ENCODE measurements at regions not wholly inside any gene's neighbourhood (a gene's known extent, or its start where the extent isn't known, plus 50 kb on each side); places are given as distances from the start of the nearest gene placed in this dataset.

DNA sequence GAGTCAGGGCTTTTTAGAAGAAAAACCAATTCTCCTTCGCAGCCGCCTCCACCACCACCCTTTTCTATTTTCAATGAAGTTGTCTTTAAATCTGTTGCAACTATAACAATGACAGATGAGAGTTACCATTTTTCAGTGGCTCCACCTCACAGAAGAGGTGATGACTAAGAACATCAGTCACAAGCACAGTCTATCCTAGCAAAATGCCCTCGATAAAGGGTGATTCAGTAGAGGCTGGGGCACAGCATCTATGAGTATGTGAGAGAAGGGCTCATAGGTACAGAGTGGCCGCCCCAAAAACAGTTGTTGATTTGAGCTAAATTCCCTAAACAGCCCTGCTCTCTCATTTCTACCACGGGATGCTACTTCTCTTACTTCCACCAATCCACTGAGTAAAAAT is 310.8 kb upstream of the MGAT5 start:
- DNase-seq (ENCODE audit: insufficient read length, low spot score, missing footprints) = no peak
- Histone ChIP-seq H3K27me3 (ENCODE audit: insufficient read depth, low read length) (no peaks in the 10 kb centered on the region), H3K4me2 (ENCODE audit: insufficient read depth, low read length) (no peak overlapping the region)

DNA sequence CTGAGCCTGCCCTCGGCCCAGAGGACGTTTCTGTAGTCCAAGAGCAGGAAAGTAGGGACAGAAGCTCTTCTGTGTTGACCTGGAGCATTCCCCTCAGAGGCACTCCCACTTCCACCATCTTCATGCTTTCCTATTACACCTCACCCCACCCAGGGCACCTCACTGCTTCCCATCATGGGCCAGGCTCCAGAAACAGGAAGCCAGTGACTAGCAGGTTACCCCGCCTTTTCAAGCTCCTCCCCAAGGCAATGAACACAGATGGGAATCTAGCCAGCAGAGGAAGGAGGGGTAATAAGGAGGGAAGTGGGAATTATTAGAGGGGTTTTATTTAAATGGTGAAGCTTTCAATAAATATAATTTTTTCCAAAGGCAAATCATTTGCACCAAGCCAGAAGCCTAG is 308.8 kb upstream of the MGAT5 start:
- Histone ChIP-seq H3K27me3 (ENCODE audit: insufficient read depth, low read length) (no peaks in the 10 kb centered on the region), H4K20me1 (ENCODE audit: insufficient read depth, low read length) (no peaks in the 10 kb centered on the region), H3K27ac (ENCODE audit: low read depth, low read length) (no peak overlapping the region), H3K9me3 (ENCODE audit: low read depth, low read length) (no peaks in the 10 kb centered on the region), H3K4me2 (ENCODE audit: insufficient read depth, low read length) (no peak overlapping the region), H3K36me3 (ENCODE audit: insufficient read depth, low read length) (no peaks in the 10 kb centered on the region), H3K79me2 (ENCODE audit: insufficient read depth, low read length) (no peaks in the 10 kb centered on the region), H3K4me1 (ENCODE audit: insufficient read depth, low read length) (no peaks in the 10 kb centered on the region), H3K4me3 (ENCODE audit: insufficient read depth, low read length) (no peak overlapping the region), H2AFZ (ENCODE audit: low read length) (no peak overlapping the region)
- DNase-seq (ENCODE audit: insufficient read length, low spot score, missing footprints) = no peak
- TF ChIP-seq, protein P1, sequence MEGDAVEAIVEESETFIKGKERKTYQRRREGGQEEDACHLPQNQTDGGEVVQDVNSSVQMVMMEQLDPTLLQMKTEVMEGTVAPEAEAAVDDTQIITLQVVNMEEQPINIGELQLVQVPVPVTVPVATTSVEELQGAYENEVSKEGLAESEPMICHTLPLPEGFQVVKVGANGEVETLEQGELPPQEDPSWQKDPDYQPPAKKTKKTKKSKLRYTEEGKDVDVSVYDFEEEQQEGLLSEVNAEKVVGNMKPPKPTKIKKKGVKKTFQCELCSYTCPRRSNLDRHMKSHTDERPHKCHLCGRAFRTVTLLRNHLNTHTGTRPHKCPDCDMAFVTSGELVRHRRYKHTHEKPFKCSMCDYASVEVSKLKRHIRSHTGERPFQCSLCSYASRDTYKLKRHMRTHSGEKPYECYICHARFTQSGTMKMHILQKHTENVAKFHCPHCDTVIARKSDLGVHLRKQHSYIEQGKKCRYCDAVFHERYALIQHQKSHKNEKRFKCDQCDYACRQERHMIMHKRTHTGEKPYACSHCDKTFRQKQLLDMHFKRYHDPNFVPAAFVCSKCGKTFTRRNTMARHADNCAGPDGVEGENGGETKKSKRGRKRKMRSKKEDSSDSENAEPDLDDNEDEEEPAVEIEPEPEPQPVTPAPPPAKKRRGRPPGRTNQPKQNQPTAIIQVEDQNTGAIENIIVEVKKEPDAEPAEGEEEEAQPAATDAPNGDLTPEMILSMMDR (IDR thresholded peaks at IDR 0.05; ENCODE audit: extremely low read depth, low read depth, low read length) = no peak

More for the DNA sequence above, 310.8 kb upstream of the MGAT5 start:
- H3K36me3 ChIP-seq (ENCODE audit: insufficient read depth, low read length) = no peaks in the 10 kb centered on the region
- H2AFZ ChIP-seq (ENCODE audit: low read length) = no peak overlapping the region
- no peaks in the 10 kb centered on the region for H3K79me2 ChIP-seq (ENCODE audit: insufficient read depth, low read length)
- no peaks in the 10 kb centered on the region for H4K20me1 ChIP-seq (ENCODE audit: insufficient read depth, low read length)
- no peaks in the 10 kb centered on the region for H3K4me1 ChIP-seq (ENCODE audit: insufficient read depth, low read length)
- no peak overlapping the region for H3K27ac ChIP-seq (ENCODE audit: low read depth, low read length)
- H3K4me3 ChIP-seq (ENCODE audit: insufficient read depth, low read length) = no peak overlapping the region
- TF ChIP-seq, protein P1 (IDR thresholded peaks at IDR 0.05; ENCODE audit: extremely low read depth, low read depth, low read length) = no peak
- no peaks in the 10 kb centered on the region for H3K9me3 ChIP-seq (ENCODE audit: low read depth, low read length)

DNA sequence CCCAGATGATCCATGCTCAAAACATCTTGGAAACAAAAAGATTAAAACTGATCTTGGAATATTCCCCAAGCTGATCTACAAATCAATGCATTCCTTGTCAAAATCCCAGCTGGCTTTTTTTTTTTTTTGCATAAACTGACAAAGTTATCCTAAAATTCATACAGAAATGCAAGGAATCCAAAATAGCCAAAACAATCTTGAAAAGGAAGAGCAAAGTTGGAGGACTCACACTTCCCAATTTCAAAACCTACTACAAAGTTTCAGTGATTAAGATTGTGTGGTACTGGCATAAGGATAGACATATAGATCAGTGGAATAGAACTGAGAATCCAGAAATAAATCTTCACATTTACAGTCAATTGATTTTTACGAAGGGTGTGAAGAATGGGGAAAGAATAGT is 306.8 kb upstream of the MGAT5 start:
- DNase-seq (ENCODE audit: insufficient read length, low spot score, missing footprints) = no peak
- Histone ChIP-seq H3K4me3 (ENCODE audit: insufficient read depth, low read length) (no peak overlapping the region), H3K36me3 (ENCODE audit: insufficient read depth, low read length) (no peaks in the 10 kb centered on the region), H4K20me1 (ENCODE audit: insufficient read depth, low read length) (no peaks in the 10 kb centered on the region), H3K4me2 (ENCODE audit: insufficient read depth, low read length) (no peak overlapping the region), H3K9me3 (ENCODE audit: low read depth, low read length) (no peaks in the 10 kb centered on the region), H3K4me1 (ENCODE audit: insufficient read depth, low read length) (no peaks in the 10 kb centered on the region), H3K27ac (ENCODE audit: low read depth, low read length) (no peak overlapping the region), H3K27me3 (ENCODE audit: insufficient read depth, low read length) (no peaks in the 10 kb centered on the region), H3K79me2 (ENCODE audit: insufficient read depth, low read length) (no peaks in the 10 kb centered on the region), H2AFZ (ENCODE audit: low read length) (no peak overlapping the region)
- TF ChIP-seq, protein P1 (IDR thresholded peaks at IDR 0.05; ENCODE audit: extremely low read depth, low read depth, low read length) = no peak

DNA sequence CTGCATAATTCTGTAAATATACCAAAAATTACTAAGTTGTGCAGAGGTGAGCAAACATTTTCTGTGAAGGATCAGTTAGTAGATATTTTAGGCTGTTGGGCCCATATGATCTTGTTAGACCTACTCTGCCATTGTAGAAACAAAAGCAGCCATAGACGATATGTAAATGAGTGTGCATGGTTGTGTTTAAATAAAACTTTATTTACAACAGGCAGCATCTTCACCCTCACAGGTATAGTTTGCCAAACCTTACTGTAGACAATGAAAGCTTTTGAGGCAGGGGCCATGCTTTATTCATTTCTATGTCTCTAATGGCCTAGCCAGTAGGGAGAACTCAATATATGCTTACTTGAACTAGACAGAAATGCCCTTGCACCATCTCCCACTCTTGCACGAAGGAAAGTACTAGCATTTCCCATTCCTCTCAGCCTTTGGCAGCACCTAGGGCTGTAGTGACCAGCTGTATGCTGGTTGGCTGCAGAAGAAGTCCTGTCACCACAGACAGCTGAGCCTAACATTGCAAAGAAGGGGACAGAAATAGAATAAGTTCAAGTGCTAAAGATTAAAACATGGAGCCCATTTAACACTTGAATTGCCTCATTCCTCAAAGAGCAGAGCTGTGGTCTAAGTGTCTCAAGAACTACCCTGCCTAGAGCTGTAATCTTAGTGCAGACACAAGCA is 305.1 kb upstream of the MGAT5 start:
- TF ChIP-seq, protein P1 (IDR thresholded peaks at IDR 0.05; ENCODE audit: extremely low read depth, low read depth, low read length) = no peak
- Histone ChIP-seq H3K27ac (ENCODE audit: low read depth, low read length) (no peak overlapping the region), H3K36me3 (ENCODE audit: insufficient read depth, low read length) (no peaks in the 10 kb centered on the region), H3K79me2 (ENCODE audit: insufficient read depth, low read length) (no peaks in the 10 kb centered on the region), H4K20me1 (ENCODE audit: insufficient read depth, low read length) (no peaks in the 10 kb centered on the region), H3K4me1 (ENCODE audit: insufficient read depth, low read length) (no peaks in the 10 kb centered on the region), H3K9me3 (ENCODE audit: low read depth, low read length) (no peaks in the 10 kb centered on the region), H3K4me2 (ENCODE audit: insufficient read depth, low read length) (no peak overlapping the region), H3K27me3 (ENCODE audit: insufficient read depth, low read length) (no peaks in the 10 kb centered on the region), H3K4me3 (ENCODE audit: insufficient read depth, low read length) (no peak overlapping the region), H2AFZ (ENCODE audit: low read length) (no peak overlapping the region)
- DNase-seq (ENCODE audit: insufficient read length, low spot score, missing footprints) = no peak
